DND-41 (cell line): ENCODE measurements at regions not wholly inside any gene's neighbourhood (a gene's known extent, or its start where the extent isn't known, plus 50 kb on each side); places are given as distances from the start of the nearest gene placed in this dataset.
"Not testable (repeated sequence)": the region's sequence is repeated elsewhere in the genome, so short reads cannot be mapped to it uniquely, and the experiment has no call there.

Experiments
- ATAC-seq: fragments of 200-7000 bp; cut with Tn5 transposase; 3 replicates; pipeline ENCODE4 v1.9.1; 2021; ENCODE audit warnings: low read depth; ENCODE audit not compliant: insufficient read depth
- DNase-seq: peaks from one replicate; pipeline ENCODE4 v3.0.0-alpha.2; 2020
- H2AFZ ChIP-seq: 2 replicates; pipeline ENCODE4 v1.6.0; 2012; ENCODE audit warnings: low read depth, low read length
- H3K27ac ChIP-seq: 2 replicates; pipeline ENCODE4 v1.5.1; 2012; ENCODE audit warnings: low read length, inconsistent platforms
- H3K27me3 ChIP-seq: fragments of 200-600 bp; sonication (generic); 2 replicates; pipeline ENCODE4 v1.6.0; 2012; ENCODE audit warnings: low read length, mild to moderate bottlenecking, inconsistent platforms; ENCODE audit not compliant: insufficient read depth, poor library complexity
- H3K36me3 ChIP-seq: 2 replicates; pipeline ENCODE4 v1.5.1; 2012; ENCODE audit warnings: low read length, inconsistent platforms; ENCODE audit not compliant: insufficient read depth
- H3K4me1 ChIP-seq: 2 replicates; pipeline ENCODE4 v1.5.1; 2012; ENCODE audit warnings: mild to moderate bottlenecking, low read length; ENCODE audit not compliant: insufficient read depth
- H3K4me2 ChIP-seq: 2 replicates; pipeline ENCODE4 v1.6.0; 2012; ENCODE audit warnings: mild to moderate bottlenecking, moderate library complexity, low read length, inconsistent platforms; ENCODE audit not compliant: insufficient read depth
- H3K4me3 ChIP-seq, 2 experiments: fragments of 200-600 bp in 1 of 2; shearing (Covaris generic) in 1 of 2; 2 replicates each; pipeline ENCODE4 v1.5.1; 2012 to 2016; ENCODE audit warnings: inconsistent platforms in 2 of 2, low read length in 2 of 2, mild to moderate bottlenecking in 2 of 2, low read depth in 1 of 2, moderate library complexity in 1 of 2
- H3K79me2 ChIP-seq: 2 replicates; pipeline ENCODE4 v1.6.0; 2012; ENCODE audit warnings: low read length, inconsistent platforms; ENCODE audit not compliant: insufficient read depth
- H3K9ac ChIP-seq: 2 replicates; pipeline ENCODE4 v1.6.0; 2012; ENCODE audit warnings: low read depth, mild to moderate bottlenecking, inconsistent platforms, low read length, moderate library complexity
- H3K9me3 ChIP-seq: 2 replicates; pipeline ENCODE4 v1.5.1; 2012; ENCODE audit warnings: low read length, moderate library complexity, mild to moderate bottlenecking, inconsistent platforms; ENCODE audit not compliant: insufficient read depth, severe bottlenecking
- H4K20me1 ChIP-seq: 2 replicates; pipeline ENCODE4 v1.6.0; 2012; ENCODE audit warnings: low read length; ENCODE audit not compliant: insufficient read depth
- EZH2 ChIP-seq: IDR thresholded peaks from 3 replicates; pipeline ENCODE4 v1.6.1; 2012; ENCODE audit warnings: borderline replicate concordance, low read depth, mild to moderate bottlenecking, moderate library complexity, low read length, inconsistent platforms; ENCODE audit not compliant: severe bottlenecking
- TF ChIP-seq, protein P1 (sequence below): IDR thresholded peaks from 2 replicates; pipeline ENCODE4 v1.5.1; 2012; ENCODE audit warnings: borderline replicate concordance, low read length, moderate library complexity, mild to moderate bottlenecking; ENCODE audit not compliant: poor library complexity, severe bottlenecking; ENCODE audit errors: extremely low read depth

GRCh38 chr4:34974313-34974680, 1270.0 kb downstream of the ARAP2 start:
- H3K79me2 ChIP-seq, result no peaks in the 10 kb centered on the region
- DNase-seq (no peak), ATAC-seq (no peak)
- no peaks in the 10 kb centered on the region for H3K4me1 ChIP-seq
- no peak overlapping the region for H3K27ac ChIP-seq
- no peak overlapping the region for H3K9ac ChIP-seq
- H3K36me3 ChIP-seq, result no peaks in the 10 kb centered on the region
- no peak overlapping the region for H2AFZ ChIP-seq
- no peak overlapping the region for H3K4me3 ChIP-seq
- H3K9me3 ChIP-seq, result no peaks in the 10 kb centered on the region
- no peaks in the 10 kb centered on the region for H4K20me1 ChIP-seq
- TF ChIP-seq, protein P1, sequence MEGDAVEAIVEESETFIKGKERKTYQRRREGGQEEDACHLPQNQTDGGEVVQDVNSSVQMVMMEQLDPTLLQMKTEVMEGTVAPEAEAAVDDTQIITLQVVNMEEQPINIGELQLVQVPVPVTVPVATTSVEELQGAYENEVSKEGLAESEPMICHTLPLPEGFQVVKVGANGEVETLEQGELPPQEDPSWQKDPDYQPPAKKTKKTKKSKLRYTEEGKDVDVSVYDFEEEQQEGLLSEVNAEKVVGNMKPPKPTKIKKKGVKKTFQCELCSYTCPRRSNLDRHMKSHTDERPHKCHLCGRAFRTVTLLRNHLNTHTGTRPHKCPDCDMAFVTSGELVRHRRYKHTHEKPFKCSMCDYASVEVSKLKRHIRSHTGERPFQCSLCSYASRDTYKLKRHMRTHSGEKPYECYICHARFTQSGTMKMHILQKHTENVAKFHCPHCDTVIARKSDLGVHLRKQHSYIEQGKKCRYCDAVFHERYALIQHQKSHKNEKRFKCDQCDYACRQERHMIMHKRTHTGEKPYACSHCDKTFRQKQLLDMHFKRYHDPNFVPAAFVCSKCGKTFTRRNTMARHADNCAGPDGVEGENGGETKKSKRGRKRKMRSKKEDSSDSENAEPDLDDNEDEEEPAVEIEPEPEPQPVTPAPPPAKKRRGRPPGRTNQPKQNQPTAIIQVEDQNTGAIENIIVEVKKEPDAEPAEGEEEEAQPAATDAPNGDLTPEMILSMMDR, result no peak
- TF ChIP-seq EZH2, result no peak
- H3K27me3 ChIP-seq, result no peaks in the 10 kb centered on the region
- H3K4me2 ChIP-seq, result no peak overlapping the region

- not testable (repeated sequence) for H3K9ac ChIP-seq, H3K4me3 ChIP-seq, H2AFZ ChIP-seq, H3K27me3 ChIP-seq, H4K20me1 ChIP-seq, H3K79me2 ChIP-seq, ATAC-seq, H3K36me3 ChIP-seq, H3K4me1 ChIP-seq, H3K9me3 ChIP-seq, H3K4me2 ChIP-seq, H3K27ac ChIP-seq, DNase-seq
These were observed 1223.1 kb downstream of the ARAP2 start for GRCh38 chr4:35021222-35021621.

DNA sequence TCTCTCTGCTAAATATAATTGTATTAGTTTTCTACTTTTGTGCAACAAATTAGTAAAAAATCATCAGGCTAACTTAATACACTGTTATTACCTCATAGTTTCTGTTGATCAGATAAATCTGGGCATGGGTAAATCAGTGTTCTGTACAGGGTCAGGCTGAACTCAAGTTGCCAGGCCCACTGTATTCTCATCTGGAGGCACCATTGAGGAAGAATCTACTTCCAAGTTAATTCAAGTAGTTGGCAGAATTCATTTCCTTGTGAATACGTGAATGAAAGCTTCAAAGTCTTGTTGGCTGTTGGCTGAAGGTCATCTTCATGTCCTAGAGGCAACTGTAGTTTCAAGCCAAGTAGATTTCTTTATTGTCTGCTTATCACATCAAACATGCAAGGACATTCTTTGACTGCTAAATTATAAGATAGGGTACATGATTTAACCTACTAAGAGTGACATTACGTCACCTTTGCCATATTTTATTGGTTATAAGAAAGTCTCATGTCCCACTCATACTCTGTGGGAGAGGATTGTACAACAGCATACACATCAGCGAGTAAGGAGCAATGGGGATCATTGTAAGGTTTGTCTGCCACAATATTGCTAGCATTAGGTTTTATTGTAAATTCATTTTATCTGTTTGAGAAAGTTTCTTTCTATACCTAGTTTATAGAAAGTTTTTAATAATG, 1219.0 kb downstream of the ARAP2 start:
- no peak overlapping the region for H3K27ac ChIP-seq
- H4K20me1 ChIP-seq, result no peaks in the 10 kb centered on the region
- H3K27me3 ChIP-seq, result no peaks in the 10 kb centered on the region
- no peak overlapping the region for H3K9ac ChIP-seq
- H2AFZ ChIP-seq, result no peak overlapping the region
- no peaks in the 10 kb centered on the region for H3K79me2 ChIP-seq
- H3K4me2 ChIP-seq, result no peak overlapping the region
- H3K4me3 ChIP-seq, result no peak overlapping the region
- ATAC-seq (no peak), DNase-seq (no peak)
- H3K4me1 ChIP-seq, result no peaks in the 10 kb centered on the region
- no peaks in the 10 kb centered on the region for H3K9me3 ChIP-seq
- H3K36me3 ChIP-seq, result no peaks in the 10 kb centered on the region
- TF ChIP-seq EZH2, result no peak
- TF ChIP-seq, protein P1, result no peak

DNA sequence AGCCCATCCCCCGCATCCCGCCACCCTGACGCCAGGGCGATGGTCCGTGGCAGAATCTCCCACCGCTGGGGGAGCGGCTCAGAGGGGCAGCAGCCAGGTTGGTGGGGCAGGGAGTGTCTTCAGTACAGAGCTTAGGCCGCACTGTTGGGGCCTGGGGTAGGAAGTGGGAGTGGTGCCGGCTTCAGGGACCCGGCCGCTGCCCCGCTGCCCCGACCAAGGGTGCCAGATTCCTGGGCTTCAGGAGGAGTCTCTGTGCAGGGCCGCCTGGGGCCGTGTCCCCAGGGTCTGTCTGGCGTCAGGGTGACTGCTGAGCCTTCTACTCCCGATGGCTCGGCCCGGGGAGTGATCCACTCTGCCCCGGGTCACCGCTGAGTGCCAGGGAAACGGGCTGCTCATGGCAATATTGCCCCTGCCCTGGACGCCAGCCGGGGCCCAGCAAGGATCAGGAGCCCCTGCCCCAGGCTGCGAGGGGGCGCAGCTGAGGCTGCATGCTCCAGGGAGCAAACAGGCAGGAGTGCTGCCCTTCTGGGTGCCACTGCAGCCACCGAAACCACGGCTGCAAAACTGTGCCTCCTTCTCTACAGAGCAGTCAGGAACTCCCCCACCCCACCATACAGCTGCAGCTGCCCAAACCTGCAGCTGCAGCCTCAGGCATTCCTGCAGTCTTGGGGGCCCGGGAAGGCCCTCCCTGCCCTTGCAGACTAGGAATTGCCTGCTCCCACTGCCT, 1206.1 kb downstream of the ARAP2 start:
- H4K20me1 ChIP-seq, result no peaks in the 10 kb centered on the region
- ATAC-seq (no peak), DNase-seq (no peak)
- no peak overlapping the region for H3K9ac ChIP-seq
- no peaks in the 10 kb centered on the region for H3K27me3 ChIP-seq
- no peak overlapping the region for H3K4me2 ChIP-seq
- H3K4me3 ChIP-seq, result no peak overlapping the region
- no peaks in the 10 kb centered on the region for H3K9me3 ChIP-seq
- H3K4me1 ChIP-seq, result no peaks in the 10 kb centered on the region
- no peak for TF ChIP-seq EZH2
- TF ChIP-seq, protein P1, result no peak
- H3K79me2 ChIP-seq, result no peaks in the 10 kb centered on the region
- no peak overlapping the region for H3K27ac ChIP-seq
- H2AFZ ChIP-seq, result no peak overlapping the region
- no peaks in the 10 kb centered on the region for H3K36me3 ChIP-seq
